HG03103 (cell line): ENCODE measurements at regions not wholly inside any gene's neighbourhood (a gene's known extent, or its start where the extent isn't known, plus 50 kb on each side); places are given as distances from the start of the nearest gene placed in this dataset.

ENCODE experiments used
- ATAC-seq: cut with Tn5 transposase; IDR thresholded peaks from one replicate; pipeline ENCODE4 v1.9.1; 2021; ENCODE audit warnings: low read depth; ENCODE audit not compliant: unreplicated experiment

GRCh38 chr12:60822580-60822979 lies 1226.8 kb downstream of the SLC16A7 start:
- ATAC-seq = no peak

GRCh38 chr12:60830381-60830780 lies 1234.6 kb downstream of the SLC16A7 start:
- no peak for ATAC-seq

GRCh38 chr12:60832290-60832689 lies 1236.5 kb downstream of the SLC16A7 start:
- ATAC-seq = no peak

- ATAC-seq = no peak
Observed at GRCh38 chr12:60834372-60834771, 1238.5 kb downstream of the SLC16A7 start.

- no peak for ATAC-seq
Observed at GRCh38 chr12:60834806-60835205, 1239.0 kb downstream of the SLC16A7 start.

- no peak for ATAC-seq
Observed at GRCh38 chr12:60836651-60837050, 1240.8 kb downstream of the SLC16A7 start.

- ATAC-seq = no peak
Observed at GRCh38 chr12:60842181-60842580, 1246.4 kb downstream of the SLC16A7 start.

- ATAC-seq = no peak
Observed at GRCh38 chr12:60844101-60844500, 1248.3 kb downstream of the SLC16A7 start.

- ATAC-seq = no peak
Observed at GRCh38 chr12:60844875-60845274, 1249.0 kb downstream of the SLC16A7 start.

- ATAC-seq = no peak
Observed at GRCh38 chr12:60845696-60846095, 1249.9 kb downstream of the SLC16A7 start.

GRCh38 chr12:60847281-60847680 lies 1251.5 kb downstream of the SLC16A7 start:
- no peak for ATAC-seq

GRCh38 chr12:60849723-60850122 lies 1253.9 kb downstream of the SLC16A7 start:
- ATAC-seq = no peak

- ATAC-seq = no peak
Observed at GRCh38 chr12:60853407-60853806, 1257.6 kb downstream of the SLC16A7 start.

- ATAC-seq = no peak
Observed at GRCh38 chr12:60863421-60863820, 1267.6 kb downstream of the SLC16A7 start.

GRCh38 chr12:60872219-60872618 lies 1276.4 kb downstream of the SLC16A7 start:
- ATAC-seq = no peak

GRCh38 chr12:60872850-60873713 lies 1277.3 kb downstream of the SLC16A7 start:
- no peak for ATAC-seq

- no peak for ATAC-seq
Observed at GRCh38 chr12:60874091-60874490, 1278.3 kb downstream of the SLC16A7 start.

- ATAC-seq = no peak
Observed at GRCh38 chr12:60920841-60921495, 1325.1 kb downstream of the SLC16A7 start.

- no peak for ATAC-seq
Observed at GRCh38 chr12:60921541-60921940, 1325.7 kb downstream of the SLC16A7 start.

GRCh38 chr12:60926256-60926655 lies 1330.4 kb downstream of the SLC16A7 start:
- no peak for ATAC-seq

- ATAC-seq = no peak
Observed at GRCh38 chr12:60930151-60930550, 1330.1 kb upstream of the USP15 start.
